ENCODE measurements at regions not wholly inside any gene's neighbourhood (a gene's known extent, or its start where the extent isn't known, plus 50 kb on each side); places are given as distances from the start of the nearest gene placed in this dataset.

- DNase-seq: no peak
- no peaks in the 10 kb centered on the region for H3K9me3 ChIP-seq
- no peak overlapping the region for H3K4me3 ChIP-seq
- intact Hi-C loops (cut with DNase I): no loop called here
- 92% methylated on average over 5 of the region's 5 CpGs; no CpG with 5 or more reads in 1 of the 2 donors for WGBS, 2 donors
- TF ChIP-seq, protein P1, sequence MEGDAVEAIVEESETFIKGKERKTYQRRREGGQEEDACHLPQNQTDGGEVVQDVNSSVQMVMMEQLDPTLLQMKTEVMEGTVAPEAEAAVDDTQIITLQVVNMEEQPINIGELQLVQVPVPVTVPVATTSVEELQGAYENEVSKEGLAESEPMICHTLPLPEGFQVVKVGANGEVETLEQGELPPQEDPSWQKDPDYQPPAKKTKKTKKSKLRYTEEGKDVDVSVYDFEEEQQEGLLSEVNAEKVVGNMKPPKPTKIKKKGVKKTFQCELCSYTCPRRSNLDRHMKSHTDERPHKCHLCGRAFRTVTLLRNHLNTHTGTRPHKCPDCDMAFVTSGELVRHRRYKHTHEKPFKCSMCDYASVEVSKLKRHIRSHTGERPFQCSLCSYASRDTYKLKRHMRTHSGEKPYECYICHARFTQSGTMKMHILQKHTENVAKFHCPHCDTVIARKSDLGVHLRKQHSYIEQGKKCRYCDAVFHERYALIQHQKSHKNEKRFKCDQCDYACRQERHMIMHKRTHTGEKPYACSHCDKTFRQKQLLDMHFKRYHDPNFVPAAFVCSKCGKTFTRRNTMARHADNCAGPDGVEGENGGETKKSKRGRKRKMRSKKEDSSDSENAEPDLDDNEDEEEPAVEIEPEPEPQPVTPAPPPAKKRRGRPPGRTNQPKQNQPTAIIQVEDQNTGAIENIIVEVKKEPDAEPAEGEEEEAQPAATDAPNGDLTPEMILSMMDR (IDR thresholded peaks at IDR 0.05): no peak
- no peak for TF ChIP-seq POLR2A (IDR thresholded peaks at IDR 0.05)
- no peaks in the 10 kb centered on the region for H3K4me1 ChIP-seq
- ATAC-seq: no peak
- H3K36me3 ChIP-seq (replicated peaks in 1 of 2; ENCODE audit: insufficient read depth in 1 of 2, low read depth in 2 of 2): no peaks in the 10 kb centered on the region
- no peaks in the 10 kb centered on the region for H3K27me3 ChIP-seq
- H3K27ac ChIP-seq: no peak overlapping the region
Observed at GRCh38 chr7:106386958-106387357, 102.2 kb upstream of the NAMPT start.

- Histone ChIP-seq H3K4me1 (no peaks in the 10 kb centered on the region), H3K4me3 (no peak overlapping the region), H3K9me3 (no peaks in the 10 kb centered on the region), H3K36me3 (replicated peaks in 1 of 2; ENCODE audit: insufficient read depth in 1 of 2, low read depth in 2 of 2) (no peaks in the 10 kb centered on the region), H3K27me3 (no peaks in the 10 kb centered on the region), H3K27ac (no peak overlapping the region)
- TF ChIP-seq, protein P1 (IDR thresholded peaks at IDR 0.05): no peak
- no peak for TF ChIP-seq POLR2A (IDR thresholded peaks at IDR 0.05)
- no peak for ATAC-seq
- intact Hi-C loops (cut with DNase I): no loop called here
- no peak for DNase-seq
Observed at GRCh38 chr7:106384373-106384772, 99.6 kb upstream of the NAMPT start.

DNA sequence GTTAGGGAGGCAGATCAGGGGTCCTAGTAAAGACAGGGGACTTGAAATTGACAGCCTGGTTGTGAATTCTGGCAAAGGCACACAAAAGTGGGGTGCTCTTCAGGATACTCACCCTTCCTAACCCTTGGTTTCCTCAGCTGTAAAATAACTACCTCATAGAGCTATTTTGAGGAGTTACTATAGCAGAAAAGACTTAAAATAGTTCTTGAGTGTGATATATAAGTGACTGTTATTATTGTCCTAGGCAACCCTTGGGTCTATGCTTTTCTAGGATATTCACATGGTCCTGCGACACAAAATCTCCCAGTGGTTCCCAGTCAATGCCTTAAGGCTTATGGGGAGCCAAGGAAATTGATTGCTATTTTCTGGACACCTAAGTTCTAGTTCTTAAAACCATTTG lies 98.1 kb upstream of the NAMPT start:
- WGBS, 2 donors: 86 to 89% methylated on average over 1 of the region's 1 CpG
- no peak for ATAC-seq

GRCh38 chr7:106382129-106382528 lies 97.3 kb upstream of the NAMPT start:
- intact Hi-C loops (cut with DNase I): no loop called here
- Histone ChIP-seq H3K27me3 (no peaks in the 10 kb centered on the region), H3K36me3 (replicated peaks in 1 of 2; ENCODE audit: insufficient read depth in 1 of 2, low read depth in 2 of 2) (no peaks in the 10 kb centered on the region), H3K4me3 (no peak overlapping the region), H3K9me3 (no peaks in the 10 kb centered on the region), H3K4me1 (no peaks in the 10 kb centered on the region), H3K27ac (no peak overlapping the region)
- ATAC-seq: no peak
- WGBS, 2 donors: 75 to 92% methylated on average over 1 of the region's 1 CpG
- DNase-seq: no peak
- TF ChIP-seq, protein P1 (IDR thresholded peaks at IDR 0.05): no peak
- TF ChIP-seq POLR2A (IDR thresholded peaks at IDR 0.05): no peak

More for the DNA sequence above, 98.1 kb upstream of the NAMPT start:
- Histone ChIP-seq H3K27ac (no peak overlapping the region), H3K36me3 (replicated peaks in 1 of 2; ENCODE audit: insufficient read depth in 1 of 2, low read depth in 2 of 2) (no peaks in the 10 kb centered on the region), H3K9me3 (no peaks in the 10 kb centered on the region), H3K27me3 (no peaks in the 10 kb centered on the region), H3K4me3 (no peak overlapping the region), H3K4me1 (no peaks in the 10 kb centered on the region)
- intact Hi-C loops (cut with DNase I): no loop called here
- no peak for DNase-seq
- TF ChIP-seq, protein P1 (IDR thresholded peaks at IDR 0.05): no peak
- TF ChIP-seq POLR2A (IDR thresholded peaks at IDR 0.05): no peak

DNA sequence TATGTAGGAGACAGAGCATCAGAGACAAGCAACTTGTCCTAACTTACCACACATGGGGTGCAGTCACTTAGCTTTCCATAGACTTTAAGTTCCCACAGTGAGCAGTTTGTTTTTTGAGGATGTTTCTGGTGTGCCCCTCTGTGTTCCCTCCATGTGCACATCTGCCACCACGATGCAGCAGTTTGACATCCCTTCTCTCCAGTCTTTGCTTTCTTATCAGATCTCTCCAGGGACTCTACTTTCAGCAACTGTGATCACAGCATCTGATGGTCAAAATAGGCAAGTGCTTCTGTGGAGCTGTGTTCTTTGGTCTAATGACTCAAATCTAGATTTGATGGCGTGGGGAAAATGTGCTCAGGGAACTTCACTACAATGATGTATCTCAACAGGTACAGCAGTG lies 96.5 kb upstream of the NAMPT start:
- no peak for DNase-seq
- H3K27ac ChIP-seq: no peak overlapping the region
- H3K4me3 ChIP-seq: no peak overlapping the region
- no peaks in the 10 kb centered on the region for H3K9me3 ChIP-seq
- H3K27me3 ChIP-seq: no peaks in the 10 kb centered on the region
- 28 to 68% methylated on average over 2 of the region's 2 CpGs for WGBS, 2 donors
- no peaks in the 10 kb centered on the region for H3K4me1 ChIP-seq
- no peak for ATAC-seq
- intact Hi-C loops (cut with DNase I): no loop called here
- no peak for TF ChIP-seq POLR2A (IDR thresholded peaks at IDR 0.05)
- TF ChIP-seq, protein P1 (IDR thresholded peaks at IDR 0.05): no peak
- H3K36me3 ChIP-seq (replicated peaks in 1 of 2; ENCODE audit: insufficient read depth in 1 of 2, low read depth in 2 of 2): no peaks in the 10 kb centered on the region

Measured in body of pancreas (tissue), 4 donors.